Thyroid gland (tissue), 4 donors: ENCODE measurements at regions not wholly inside any gene's neighbourhood (a gene's known extent, or its start where the extent isn't known, plus 50 kb on each side); places are given as distances from the start of the nearest gene placed in this dataset.

Source experiments
- POLR2A ChIP-seq, 2 donors: fragments of 450-650 bp; IDR thresholded peaks; one replicate each; pipeline ENCODE4 v1.6.1; 2017; ENCODE audit warnings: antibody characterized with exemption in 2 of 2, mild to moderate bottlenecking in 2 of 2, moderate library complexity in 1 of 2
- TF ChIP-seq, protein P1 (sequence below), 6 experiments: fragments of 200-600 bp in 3 of 6; fragments of 450-650 bp in 3 of 6; sonication (generic) in 3 of 6; IDR thresholded peaks; one replicate each; pipeline ENCODE4 v1.5.1; 2016 to 2019; ENCODE audit warnings: antibody characterized with exemption in 6 of 6, mild to moderate bottlenecking in 2 of 6, inconsistent platforms in 1 of 6, moderate library complexity in 1 of 6

DNA sequence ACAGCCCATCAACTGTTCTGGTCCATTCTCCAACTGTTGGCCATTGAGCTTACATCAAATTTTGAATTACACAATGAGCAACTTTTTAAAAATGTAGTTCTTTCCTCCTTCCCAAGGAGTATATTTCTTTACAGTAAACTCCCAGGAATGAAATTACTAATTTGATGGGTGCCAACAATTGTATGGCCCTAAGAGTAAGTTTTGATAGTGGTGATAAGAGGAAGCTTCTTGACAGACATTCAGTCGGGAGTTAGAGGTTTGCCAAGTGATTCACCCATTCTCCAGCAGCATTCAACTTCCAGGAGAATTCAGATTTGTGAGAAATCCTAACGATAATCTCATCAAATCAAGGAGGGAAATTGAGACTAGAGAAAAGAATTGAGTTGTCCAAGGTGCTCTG is 579.9 kb downstream of the ACTL7B start:
- TF ChIP-seq, protein P1, sequence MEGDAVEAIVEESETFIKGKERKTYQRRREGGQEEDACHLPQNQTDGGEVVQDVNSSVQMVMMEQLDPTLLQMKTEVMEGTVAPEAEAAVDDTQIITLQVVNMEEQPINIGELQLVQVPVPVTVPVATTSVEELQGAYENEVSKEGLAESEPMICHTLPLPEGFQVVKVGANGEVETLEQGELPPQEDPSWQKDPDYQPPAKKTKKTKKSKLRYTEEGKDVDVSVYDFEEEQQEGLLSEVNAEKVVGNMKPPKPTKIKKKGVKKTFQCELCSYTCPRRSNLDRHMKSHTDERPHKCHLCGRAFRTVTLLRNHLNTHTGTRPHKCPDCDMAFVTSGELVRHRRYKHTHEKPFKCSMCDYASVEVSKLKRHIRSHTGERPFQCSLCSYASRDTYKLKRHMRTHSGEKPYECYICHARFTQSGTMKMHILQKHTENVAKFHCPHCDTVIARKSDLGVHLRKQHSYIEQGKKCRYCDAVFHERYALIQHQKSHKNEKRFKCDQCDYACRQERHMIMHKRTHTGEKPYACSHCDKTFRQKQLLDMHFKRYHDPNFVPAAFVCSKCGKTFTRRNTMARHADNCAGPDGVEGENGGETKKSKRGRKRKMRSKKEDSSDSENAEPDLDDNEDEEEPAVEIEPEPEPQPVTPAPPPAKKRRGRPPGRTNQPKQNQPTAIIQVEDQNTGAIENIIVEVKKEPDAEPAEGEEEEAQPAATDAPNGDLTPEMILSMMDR (IDR thresholded peaks at IDR 0.05): no peak
- TF ChIP-seq POLR2A (IDR thresholded peaks at IDR 0.05): no peak
